ENCODE measurements at regions not wholly inside any gene's neighbourhood (a gene's known extent, or its start where the extent isn't known, plus 50 kb on each side); places are given as distances from the start of the nearest gene placed in this dataset.

DNA sequence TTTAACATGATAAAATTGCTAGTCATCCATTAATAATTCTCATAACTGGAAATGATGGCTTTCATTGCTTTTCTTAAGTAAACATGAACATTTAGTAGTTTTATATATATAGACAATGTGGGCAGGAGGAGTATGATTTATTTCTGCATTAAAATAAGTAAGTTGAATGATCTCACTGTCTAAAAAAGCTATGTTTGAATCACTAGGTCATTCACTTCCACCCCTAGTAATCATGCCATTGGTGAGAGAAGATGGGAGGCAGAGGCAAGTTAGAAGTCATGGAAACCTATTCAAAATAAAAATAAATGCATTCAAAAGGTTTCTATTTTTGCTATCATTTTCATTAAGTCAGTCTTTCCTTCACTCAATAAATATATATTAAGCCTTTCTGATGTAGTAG is 226.4 kb downstream of the DUSP10 start:
- TF ChIP-seq, protein P1, sequence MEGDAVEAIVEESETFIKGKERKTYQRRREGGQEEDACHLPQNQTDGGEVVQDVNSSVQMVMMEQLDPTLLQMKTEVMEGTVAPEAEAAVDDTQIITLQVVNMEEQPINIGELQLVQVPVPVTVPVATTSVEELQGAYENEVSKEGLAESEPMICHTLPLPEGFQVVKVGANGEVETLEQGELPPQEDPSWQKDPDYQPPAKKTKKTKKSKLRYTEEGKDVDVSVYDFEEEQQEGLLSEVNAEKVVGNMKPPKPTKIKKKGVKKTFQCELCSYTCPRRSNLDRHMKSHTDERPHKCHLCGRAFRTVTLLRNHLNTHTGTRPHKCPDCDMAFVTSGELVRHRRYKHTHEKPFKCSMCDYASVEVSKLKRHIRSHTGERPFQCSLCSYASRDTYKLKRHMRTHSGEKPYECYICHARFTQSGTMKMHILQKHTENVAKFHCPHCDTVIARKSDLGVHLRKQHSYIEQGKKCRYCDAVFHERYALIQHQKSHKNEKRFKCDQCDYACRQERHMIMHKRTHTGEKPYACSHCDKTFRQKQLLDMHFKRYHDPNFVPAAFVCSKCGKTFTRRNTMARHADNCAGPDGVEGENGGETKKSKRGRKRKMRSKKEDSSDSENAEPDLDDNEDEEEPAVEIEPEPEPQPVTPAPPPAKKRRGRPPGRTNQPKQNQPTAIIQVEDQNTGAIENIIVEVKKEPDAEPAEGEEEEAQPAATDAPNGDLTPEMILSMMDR (IDR thresholded peaks at IDR 0.05; ENCODE audit: low read length): no peak
- TF ChIP-seq EZH2 (IDR thresholded peaks at IDR 0.05; ENCODE audit: borderline replicate concordance, low read length): no peak
